ENCODE measurements at regions not wholly inside any gene's neighbourhood (a gene's known extent, or its start where the extent isn't known, plus 50 kb on each side); places are given as distances from the start of the nearest gene placed in this dataset.

DNA sequence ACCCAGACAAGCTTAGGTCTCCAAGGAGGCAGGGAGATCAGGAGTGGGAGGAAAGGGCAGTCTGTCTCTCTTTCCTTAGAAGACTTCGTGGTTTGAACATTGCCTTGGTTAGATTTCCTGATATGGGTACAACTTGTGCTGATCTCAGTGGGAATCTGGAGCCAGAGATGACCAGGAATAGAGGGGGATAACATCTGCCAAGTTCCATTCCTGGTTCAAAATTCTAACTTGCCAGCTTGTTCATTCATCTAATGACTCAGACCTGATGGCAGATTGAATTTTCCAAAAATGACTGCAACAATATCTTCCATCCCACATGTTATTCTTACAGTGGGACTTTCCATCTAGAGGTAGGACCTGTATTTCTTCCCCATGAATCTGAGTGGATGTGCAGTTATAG lies 394.3 kb upstream of the PODXL start:
- H3K27me3 ChIP-seq = peaks cover 0 to under 1% of the 10 kb centered on the region in 2 donors
- H3K9me3 ChIP-seq = no peaks in the 10 kb centered on the region
- 13% methylated on average over 1 of the region's 1 CpG for WGBS (ENCODE audit: insufficient coverage, low coverage, low lambda C conversion rate, missing lambda C conversion rate)
- H3K4me3 ChIP-seq = no peak overlapping the region
- ATAC-seq (no peak), DNase-seq (no peak)
- H3K4me1 ChIP-seq = peaks cover 0 to 1% (median 0%) of the 10 kb centered on the region in 4 donors
- H3K36me3 ChIP-seq = no peaks in the 10 kb centered on the region
- TF ChIP-seq, protein P1, sequence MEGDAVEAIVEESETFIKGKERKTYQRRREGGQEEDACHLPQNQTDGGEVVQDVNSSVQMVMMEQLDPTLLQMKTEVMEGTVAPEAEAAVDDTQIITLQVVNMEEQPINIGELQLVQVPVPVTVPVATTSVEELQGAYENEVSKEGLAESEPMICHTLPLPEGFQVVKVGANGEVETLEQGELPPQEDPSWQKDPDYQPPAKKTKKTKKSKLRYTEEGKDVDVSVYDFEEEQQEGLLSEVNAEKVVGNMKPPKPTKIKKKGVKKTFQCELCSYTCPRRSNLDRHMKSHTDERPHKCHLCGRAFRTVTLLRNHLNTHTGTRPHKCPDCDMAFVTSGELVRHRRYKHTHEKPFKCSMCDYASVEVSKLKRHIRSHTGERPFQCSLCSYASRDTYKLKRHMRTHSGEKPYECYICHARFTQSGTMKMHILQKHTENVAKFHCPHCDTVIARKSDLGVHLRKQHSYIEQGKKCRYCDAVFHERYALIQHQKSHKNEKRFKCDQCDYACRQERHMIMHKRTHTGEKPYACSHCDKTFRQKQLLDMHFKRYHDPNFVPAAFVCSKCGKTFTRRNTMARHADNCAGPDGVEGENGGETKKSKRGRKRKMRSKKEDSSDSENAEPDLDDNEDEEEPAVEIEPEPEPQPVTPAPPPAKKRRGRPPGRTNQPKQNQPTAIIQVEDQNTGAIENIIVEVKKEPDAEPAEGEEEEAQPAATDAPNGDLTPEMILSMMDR (IDR thresholded peaks at IDR 0.05) = no peak
- no peak for TF ChIP-seq POLR2A (IDR thresholded peaks at IDR 0.05)
- intact Hi-C loops (cut with DNase I) = no loop called here
- H3K27ac ChIP-seq = no peak overlapping the region

DNA sequence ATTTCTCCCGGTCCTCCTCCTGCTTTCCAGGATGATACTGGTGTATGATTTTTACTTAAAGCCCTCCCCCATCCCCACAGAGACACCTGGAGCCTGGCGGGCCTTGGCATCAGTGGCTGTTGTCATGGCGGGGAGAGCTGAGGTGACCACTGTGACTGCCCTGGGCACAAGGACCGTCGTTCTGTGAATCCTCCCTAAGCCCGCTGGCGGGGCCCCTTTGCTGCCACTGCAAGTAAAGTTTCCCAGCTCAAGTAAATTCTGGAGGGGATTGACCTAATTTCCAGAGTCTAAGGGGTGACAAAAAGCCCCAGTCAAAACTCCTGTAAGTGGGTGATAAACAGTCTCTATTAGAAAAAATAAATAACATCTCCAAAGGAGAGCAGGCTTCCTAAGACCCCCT lies 393.2 kb upstream of the PODXL start:
- Histone ChIP-seq H3K36me3 (no peaks in the 10 kb centered on the region), H3K9me3 (no peaks in the 10 kb centered on the region), H3K27me3 (peaks cover 0 to 12% of the 10 kb centered on the region in 2 donors), H3K4me1 (peaks cover 0 to 8% (median 0%) of the 10 kb centered on the region in 4 donors), H3K4me3 (no peak overlapping the region), H3K27ac (no peak overlapping the region)
- 46% methylated on average over 4 of the region's 7 CpGs for WGBS (ENCODE audit: insufficient coverage, low coverage, low lambda C conversion rate, missing lambda C conversion rate)
- DNase-seq (no peak), ATAC-seq (no peak)
- no peak for TF ChIP-seq POLR2A (IDR thresholded peaks at IDR 0.05)
- TF ChIP-seq, protein P1 (IDR thresholded peaks at IDR 0.05) = no peak
- intact Hi-C loops (cut with DNase I) = loop anchor here in 1 of 2 donors (10.0 kb wide), 2 partner anchors 305 to 635 kb away; no protein-coding TSS in a partner anchor

DNA sequence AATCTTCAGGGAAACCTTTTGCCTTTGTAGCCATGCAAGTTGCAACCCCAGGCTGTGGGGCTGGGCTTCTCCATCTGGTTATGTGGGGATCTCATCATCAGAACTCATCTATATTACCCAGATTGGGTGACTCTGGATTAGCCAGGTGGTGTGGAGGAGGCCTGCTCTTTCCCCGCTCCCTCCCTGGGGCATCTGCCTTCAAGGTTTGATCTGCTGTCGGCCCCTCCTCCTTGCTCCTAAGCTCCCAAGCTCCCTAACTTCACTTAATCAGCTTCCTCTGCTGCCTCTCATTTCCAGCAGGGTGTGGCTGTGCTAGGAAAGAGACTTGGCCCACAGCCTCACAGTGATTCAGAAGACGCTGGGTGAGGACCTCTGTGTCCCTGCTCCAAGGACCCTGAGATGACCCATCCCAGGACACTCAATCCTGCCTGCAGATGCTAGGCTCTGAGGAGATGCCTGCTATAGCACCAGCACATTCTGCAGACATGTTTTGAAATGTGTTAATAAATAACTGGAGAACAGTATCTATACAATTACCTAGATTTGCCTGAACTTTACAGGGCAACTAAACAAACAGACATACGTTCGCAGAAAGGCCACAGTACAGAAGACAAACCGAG lies 392.1 kb upstream of the PODXL start:
- H3K4me3 ChIP-seq = no peak overlapping the region
- DNase-seq = no peak
- peaks cover 0 to 8% (median 0%) of the 10 kb centered on the region in 4 donors for H3K4me1 ChIP-seq
- no peaks in the 10 kb centered on the region for H3K36me3 ChIP-seq
- WGBS (ENCODE audit: insufficient coverage, low coverage, low lambda C conversion rate, missing lambda C conversion rate) = 21% methylated on average over 5 of the region's 6 CpGs
- intact Hi-C loops (cut with DNase I) = loop anchor here in 1 of 2 donors (10.0 kb wide), 2 partner anchors 306 to 636 kb away; no protein-coding TSS in a partner anchor
- no peak overlapping the region for H3K27ac ChIP-seq
- no peaks in the 10 kb centered on the region for H3K9me3 ChIP-seq
- TF ChIP-seq POLR2A (IDR thresholded peaks at IDR 0.05) = no peak
- ATAC-seq = no peak
- peaks cover 0 to 13% of the 10 kb centered on the region in 2 donors for H3K27me3 ChIP-seq

DNA sequence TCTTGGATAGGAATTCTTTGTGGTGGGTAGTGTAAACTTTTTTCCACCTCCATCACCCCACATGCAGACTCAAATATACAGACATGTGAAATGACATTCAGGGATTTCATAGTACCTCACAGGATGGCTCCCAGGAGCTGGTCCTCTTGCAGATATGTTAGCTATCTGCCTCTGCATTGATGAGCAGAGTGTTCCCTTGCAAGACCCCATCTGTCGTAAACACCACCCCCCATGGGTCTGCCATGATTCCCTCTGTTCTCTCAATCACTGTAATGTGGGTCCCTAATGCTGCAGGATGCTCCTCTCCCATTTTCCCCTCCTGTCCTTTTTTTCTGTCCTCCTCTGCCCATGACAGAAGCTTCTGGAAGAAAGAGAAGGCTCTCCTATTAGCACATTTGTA lies 391.2 kb upstream of the PODXL start:
- H3K27ac ChIP-seq = no peak overlapping the region
- DNase-seq = no peak
- H3K36me3 ChIP-seq = no peaks in the 10 kb centered on the region
- no peaks in the 10 kb centered on the region for H3K9me3 ChIP-seq
- H3K4me3 ChIP-seq = no peak overlapping the region
- H3K4me1 ChIP-seq = peaks cover 0 to 8% (median 0%) of the 10 kb centered on the region in 4 donors
- intact Hi-C loops (cut with DNase I) = loop anchor here in 1 of 2 donors (10.0 kb wide), 2 partner anchors 307 to 637 kb away; no protein-coding TSS in a partner anchor
- no peak for ATAC-seq
- peaks cover 0 to 13% of the 10 kb centered on the region in 2 donors for H3K27me3 ChIP-seq
- 100% methylated on average over 1 of the region's 1 CpG for WGBS (ENCODE audit: insufficient coverage, low coverage, low lambda C conversion rate, missing lambda C conversion rate)
- TF ChIP-seq, protein P1 (IDR thresholded peaks at IDR 0.05) = no peak
- TF ChIP-seq POLR2A (IDR thresholded peaks at IDR 0.05) = no peak

DNA sequence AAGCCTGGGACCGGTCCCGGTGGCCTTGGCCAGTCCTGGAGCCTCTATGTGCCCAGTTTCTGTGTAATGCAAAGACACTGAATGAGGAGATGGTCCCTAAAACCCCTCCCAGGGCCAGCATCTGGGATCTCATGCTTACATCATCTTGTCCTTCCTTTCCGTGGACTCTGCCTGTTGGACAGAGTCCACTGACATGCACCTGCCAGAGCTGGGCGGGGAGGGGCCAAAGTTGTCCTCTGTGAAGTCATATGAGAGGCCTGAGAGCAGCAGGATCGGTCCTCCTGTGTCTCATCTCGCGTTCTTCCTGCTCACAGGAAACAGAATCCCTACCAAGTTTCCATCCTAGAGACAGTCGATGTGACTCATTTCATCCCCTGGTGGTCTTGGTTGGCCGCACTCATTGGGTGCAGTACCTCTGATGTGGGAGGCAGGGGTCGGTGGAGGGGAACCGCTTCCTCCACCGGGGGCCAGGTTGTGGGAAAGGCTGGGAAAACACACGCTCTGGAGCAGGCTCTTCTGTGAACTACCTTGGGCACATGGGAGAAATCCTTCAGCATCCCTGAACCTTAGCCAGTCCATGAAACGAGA lies 389.6 kb upstream of the PODXL start:
- DNase-seq (peak; percentile 27 to 67 (median 50)), ATAC-seq (peak; percentile 33 to 81 (median 57))
- Histone ChIP-seq H3K27ac (no peak overlapping the region), H3K36me3 (no peaks in the 10 kb centered on the region), H3K4me3 (no peak overlapping the region), H3K27me3 (peaks cover 0 to 13% of the 10 kb centered on the region in 2 donors), H3K4me1 (peaks cover 0 to 8% (median 0%) of the 10 kb centered on the region in 4 donors), H3K9me3 (no peaks in the 10 kb centered on the region)
- TF ChIP-seq, protein P1 (IDR thresholded peaks at IDR 0.05) = no peak
- no peak for TF ChIP-seq POLR2A (IDR thresholded peaks at IDR 0.05)
- 58% methylated on average over 7 of the region's 14 CpGs for WGBS (ENCODE audit: insufficient coverage, low coverage, low lambda C conversion rate, missing lambda C conversion rate)
- intact Hi-C loops (cut with DNase I) = loop anchor here in 1 of 2 donors (10.0 kb wide), 2 partner anchors 309 to 639 kb away; no protein-coding TSS in a partner anchor

All from right lobe of liver (tissue), 6 donors.